ENCODE measurements at regions not wholly inside any gene's neighbourhood (a gene's known extent, or its start where the extent isn't known, plus 50 kb on each side); places are given as distances from the start of the nearest gene placed in this dataset.

DNA sequence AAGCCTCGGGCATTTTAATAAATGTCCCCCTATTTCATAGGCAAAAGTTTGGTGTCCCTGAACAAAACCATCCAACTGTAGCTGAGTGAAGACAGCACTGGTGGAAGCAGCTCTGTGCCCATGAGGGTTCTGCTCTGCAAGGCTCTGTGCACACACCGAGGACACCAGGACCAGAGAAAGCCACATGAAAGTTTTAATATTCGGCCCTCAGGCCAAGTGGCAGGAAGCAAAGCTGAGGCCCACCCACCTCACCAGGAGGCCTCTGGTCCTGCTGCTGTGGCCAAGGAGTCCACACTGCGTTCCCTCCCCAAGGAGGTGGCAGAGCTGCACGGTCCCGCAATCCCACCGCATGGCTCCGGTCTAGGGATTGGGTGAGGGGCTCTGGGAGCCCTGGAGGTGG is 62.6 kb upstream of the RPS6KA2 start:
- ATAC-seq, result no peak

DNA sequence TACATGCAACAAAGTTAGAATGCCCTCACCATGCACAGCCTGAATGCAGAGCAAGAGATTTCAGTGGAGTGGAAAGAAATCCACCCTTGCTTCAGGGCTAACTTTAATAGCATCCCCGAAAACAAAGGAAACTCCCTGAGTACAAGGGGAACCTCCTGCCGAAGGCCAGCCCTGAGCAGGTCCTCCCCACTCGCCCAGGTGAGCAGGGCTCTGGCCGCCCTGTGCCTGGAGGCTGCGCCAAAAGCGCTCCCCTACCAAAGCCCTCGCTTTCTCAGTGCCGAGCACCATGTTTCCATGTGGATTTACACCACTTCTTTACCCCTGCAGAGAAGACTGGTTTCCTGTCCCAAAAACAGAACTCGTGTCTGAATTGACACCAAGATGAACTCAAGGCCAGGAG is 61.9 kb upstream of the RPS6KA2 start:
- no peak for ATAC-seq

DNA sequence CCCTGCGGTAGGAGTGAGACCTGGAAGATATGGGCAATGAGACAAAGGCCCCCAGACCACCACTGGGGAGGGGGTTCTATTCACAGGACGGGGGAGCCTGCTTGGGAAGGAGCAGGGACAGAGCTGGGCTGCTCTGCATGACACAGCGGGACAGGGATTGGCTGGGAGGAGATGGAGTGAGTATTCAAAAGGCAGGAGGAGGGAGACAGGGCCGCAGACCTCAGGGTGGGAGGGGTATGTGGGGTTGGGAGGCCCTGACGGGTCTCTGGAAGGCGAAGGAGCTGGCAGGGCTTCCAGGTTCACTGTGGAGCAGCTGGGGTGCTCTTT is 60.8 kb upstream of the RPS6KA2 start:
- ATAC-seq, result no peak

DNA sequence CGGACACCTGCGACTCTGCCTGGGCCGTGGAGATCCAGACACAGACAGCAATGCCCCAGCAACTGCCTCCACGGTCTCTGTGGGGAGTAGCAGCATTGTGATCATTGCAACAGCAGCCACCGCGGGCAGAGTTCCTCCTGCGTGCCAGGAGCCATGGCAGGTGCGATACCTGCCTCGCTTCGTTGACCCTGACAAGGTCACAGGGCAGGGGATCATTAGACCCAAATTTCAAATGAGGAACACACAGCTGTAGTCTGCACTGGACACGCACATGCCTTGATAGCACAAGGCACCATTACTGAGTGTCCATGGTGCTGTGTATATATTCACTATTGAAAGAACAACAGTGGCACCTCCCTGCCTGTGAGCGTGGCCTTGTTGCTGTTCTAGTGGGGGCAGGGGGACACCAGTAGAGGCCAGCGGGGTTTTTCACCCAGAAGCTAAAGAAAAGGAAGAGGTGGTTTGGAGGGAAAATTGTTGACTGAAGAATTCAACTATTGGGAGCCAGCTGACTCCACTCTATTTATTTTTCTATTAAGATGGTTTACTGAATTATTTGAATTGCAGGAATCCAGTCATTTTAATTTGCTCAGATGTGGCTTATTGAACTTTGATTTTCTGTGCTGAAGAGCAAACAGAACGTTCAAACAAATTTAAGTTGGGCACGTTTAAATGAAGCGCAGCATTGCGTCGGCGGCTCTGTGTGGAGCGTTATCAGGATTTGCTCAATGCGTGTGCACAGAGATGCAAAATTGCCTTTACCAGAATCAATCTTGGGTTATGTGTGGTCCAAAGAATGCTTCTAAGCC is 60.2 kb upstream of the RPS6KA2 start:
- no peak for ATAC-seq

DNA sequence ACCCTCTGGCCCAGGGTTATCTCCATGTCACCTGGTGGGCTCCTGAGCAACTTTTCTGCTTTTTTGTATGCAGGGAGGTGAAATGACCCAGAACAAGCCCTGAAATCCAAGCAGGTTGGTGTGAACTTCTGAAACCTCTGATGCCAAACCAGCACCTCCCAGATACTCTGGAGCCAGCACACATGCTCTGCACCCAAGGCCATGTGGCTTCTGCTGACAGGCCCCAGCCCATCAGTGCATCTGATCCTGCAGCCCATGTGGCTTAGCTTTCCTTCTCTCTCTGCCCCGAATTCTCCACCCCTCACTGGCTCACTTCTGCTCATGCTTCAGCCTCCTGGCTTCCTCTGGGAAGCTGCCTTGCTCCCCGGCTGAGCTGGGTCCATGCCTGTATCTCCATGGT is 59.3 kb upstream of the RPS6KA2 start:
- no peak for ATAC-seq

DNA sequence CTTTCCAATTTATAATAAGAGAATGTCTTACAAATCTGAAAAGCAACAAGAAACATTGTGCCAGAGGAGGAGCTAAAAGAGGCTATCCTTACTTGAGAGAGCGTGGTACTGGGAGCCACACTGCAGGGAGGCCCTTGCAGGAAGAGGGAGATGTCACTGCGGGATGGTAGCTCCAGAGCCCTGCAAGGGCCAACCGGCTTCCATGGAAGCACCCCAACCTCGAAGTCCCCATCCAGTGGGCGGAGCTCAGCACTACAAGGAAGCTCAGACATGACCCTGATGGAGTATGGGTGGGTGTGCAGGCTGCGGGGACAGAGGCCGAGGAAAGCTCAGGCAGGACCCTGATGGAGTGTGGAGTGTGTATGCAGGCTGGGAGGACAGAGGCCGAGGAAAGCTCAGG is 57.8 kb upstream of the RPS6KA2 start:
- ATAC-seq, result no peak

DNA sequence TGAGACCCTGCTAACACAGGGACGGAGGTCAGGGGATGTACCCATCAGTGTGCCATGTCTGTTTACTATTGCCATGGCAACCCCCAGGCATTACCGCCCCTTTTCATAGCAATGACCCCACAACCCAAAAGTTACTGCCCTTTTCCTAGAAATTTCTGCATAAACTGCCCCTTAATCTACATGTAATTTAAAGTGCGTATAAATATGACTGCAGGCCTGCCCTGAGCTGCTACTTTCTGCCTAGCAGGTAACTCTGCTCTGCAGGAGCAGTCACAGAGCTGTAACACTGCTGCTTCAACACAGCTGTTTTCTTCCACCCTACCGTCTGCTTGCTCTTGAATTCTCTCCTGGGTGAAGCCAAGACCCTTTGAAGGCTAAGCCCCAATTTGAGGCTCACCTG is 57.1 kb upstream of the RPS6KA2 start:
- no peak for ATAC-seq

DNA sequence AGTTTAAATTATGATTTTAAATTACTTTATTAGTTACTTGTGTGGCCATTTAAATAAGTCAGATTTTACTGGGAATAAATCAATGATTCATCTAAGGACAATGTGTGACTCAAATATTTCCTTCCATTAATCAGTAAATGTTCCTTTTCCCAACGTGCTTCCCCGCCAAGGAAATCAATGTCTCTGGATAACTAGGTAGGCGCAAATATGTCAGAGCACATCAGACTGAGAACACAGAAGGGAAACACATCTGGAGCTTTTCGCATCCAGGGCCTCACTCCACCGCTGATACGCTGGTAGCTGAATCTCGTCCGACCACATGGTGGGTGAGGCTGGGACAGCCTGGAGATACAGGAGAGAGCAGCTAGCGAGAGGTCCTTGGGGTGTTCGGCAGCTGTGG is 56.4 kb upstream of the RPS6KA2 start:
- ATAC-seq, result no peak

DNA sequence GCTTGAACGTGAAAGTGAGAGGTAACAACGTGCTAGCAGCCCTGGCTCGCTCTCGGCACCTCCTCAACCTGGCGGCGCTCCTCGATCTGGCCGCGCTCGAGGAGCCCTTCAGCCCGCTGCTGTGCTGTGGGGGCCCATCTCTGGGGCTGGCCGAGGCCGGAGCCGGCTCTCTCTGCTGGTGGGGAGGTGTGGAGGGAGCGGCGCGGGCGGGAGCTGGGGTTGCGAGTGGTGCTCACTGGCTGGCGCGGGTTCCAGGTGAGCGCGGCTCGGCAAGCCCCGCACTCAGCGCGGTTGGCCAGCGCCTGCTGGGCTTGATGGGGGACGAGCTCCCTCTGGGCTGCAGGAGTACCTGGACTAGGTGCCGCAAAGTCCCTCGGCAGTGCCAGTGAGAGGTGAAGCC is 52.5 kb upstream of the RPS6KA2 start:
- ATAC-seq, result no peak

DNA sequence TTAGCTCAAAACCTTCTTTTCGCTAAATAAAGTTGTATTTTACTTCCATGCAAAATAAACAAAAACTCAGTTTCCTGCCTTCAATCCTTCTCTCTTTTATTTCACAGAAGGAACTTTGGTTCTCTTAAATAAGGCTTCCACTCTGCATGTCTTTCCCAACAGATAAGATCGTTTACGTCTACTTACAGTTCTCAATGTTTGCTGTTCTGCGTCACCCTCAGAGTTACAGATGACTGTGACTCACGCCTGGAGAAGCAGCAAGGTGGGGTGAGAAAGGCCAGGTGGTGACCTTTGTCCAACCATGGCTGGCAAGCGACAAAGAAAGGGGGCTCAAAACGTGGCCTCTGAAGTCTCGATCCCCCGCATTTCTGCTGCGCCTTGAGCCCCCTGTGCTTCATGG is 51.4 kb upstream of the RPS6KA2 start:
- ATAC-seq, result no peak

DNA sequence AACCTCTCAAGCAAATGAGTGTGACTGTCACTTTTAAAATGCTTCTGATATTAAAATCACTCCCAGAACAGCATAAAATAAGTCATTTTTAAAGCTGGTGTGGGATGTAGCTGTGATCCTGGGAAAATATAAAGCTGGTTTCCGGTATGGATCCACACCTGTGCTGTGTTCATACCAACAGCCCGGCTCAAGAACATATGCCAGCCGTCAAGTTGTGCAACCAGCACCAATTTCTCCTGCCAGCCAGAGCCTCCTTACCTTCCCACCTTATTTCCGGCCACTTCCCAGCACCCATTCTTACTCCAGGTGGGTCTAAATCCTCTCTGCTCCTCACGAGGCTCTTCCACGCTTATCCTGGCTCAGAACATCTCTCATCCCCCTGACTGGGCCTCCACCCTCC is 50.9 kb upstream of the RPS6KA2 start:
- no peak for ATAC-seq

Data from esophagus mucosa (tissue), 1 donor.